D721Med (cell line): ENCODE measurements at regions not wholly inside any gene's neighbourhood (a gene's known extent, or its start where the extent isn't known, plus 50 kb on each side); places are given as distances from the start of the nearest gene placed in this dataset.
"Not testable (repeated sequence)": the region's sequence is repeated elsewhere in the genome, so short reads cannot be mapped to it uniquely, and the experiment has no call there.

ENCODE experiments used
- DNase-seq: peaks from one replicate; pipeline ENCODE4 v3.0.0; 2011; ENCODE audit warnings: low spot score; ENCODE audit not compliant: insufficient read length
- FAIRE-seq: peaks from 2 replicates; lab custom pipeline; 2011; peaks lifted over from hg19 to GRCh38; lab: Jason Lieb, UNC
- TF ChIP-seq, protein P1 (sequence below): IDR thresholded peaks from 2 replicates; pipeline ENCODE4 v1.5.1; 2012; ENCODE audit warnings: mild to moderate bottlenecking, control low read depth; ENCODE audit not compliant: insufficient read depth; ENCODE audit errors: missing control alignments

DNA sequence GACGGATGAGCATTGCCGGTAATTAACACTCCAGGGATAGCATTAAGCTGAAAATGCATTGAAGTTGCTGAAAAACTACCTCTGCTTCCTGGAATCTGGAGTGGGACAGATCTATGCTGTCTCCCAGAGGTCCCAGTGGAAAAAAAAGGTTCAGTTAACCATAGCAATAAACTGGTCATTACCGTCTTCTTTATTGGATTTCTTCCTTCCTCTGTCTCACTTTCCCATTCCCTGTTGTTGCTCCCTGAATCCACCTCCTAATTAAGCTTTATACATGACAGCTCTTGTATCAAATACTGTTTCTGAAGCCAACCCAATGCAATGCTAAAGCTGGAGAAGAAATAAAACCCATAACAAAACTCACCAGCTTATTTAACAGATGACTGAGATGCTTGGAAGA is 1805.9 kb downstream of the NCAM2 start:
- FAIRE-seq, result no peak
- no peak for DNase-seq
- TF ChIP-seq, protein P1, sequence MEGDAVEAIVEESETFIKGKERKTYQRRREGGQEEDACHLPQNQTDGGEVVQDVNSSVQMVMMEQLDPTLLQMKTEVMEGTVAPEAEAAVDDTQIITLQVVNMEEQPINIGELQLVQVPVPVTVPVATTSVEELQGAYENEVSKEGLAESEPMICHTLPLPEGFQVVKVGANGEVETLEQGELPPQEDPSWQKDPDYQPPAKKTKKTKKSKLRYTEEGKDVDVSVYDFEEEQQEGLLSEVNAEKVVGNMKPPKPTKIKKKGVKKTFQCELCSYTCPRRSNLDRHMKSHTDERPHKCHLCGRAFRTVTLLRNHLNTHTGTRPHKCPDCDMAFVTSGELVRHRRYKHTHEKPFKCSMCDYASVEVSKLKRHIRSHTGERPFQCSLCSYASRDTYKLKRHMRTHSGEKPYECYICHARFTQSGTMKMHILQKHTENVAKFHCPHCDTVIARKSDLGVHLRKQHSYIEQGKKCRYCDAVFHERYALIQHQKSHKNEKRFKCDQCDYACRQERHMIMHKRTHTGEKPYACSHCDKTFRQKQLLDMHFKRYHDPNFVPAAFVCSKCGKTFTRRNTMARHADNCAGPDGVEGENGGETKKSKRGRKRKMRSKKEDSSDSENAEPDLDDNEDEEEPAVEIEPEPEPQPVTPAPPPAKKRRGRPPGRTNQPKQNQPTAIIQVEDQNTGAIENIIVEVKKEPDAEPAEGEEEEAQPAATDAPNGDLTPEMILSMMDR, result no peak

DNA sequence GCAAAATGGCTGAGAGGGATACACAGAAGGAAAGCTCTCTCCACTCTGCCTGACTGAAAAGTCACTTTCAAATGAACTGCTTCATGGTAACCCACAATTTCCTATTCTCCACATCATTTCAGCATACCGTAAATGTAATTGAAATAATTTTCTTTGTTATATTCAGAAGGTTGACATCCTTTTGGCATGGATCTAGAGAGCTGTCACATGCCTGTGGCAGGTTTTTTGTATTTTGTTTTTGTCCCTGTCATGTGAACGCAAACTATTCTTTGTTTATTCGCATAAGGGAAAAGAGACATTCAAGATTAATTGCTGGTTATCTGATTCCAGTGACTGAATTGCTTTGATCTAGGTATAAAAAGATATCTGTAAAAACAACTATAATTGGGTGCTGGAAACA is 1808.1 kb downstream of the NCAM2 start:
- DNase-seq, result no peak
- TF ChIP-seq, protein P1, result no peak
- FAIRE-seq, result no peak

DNA sequence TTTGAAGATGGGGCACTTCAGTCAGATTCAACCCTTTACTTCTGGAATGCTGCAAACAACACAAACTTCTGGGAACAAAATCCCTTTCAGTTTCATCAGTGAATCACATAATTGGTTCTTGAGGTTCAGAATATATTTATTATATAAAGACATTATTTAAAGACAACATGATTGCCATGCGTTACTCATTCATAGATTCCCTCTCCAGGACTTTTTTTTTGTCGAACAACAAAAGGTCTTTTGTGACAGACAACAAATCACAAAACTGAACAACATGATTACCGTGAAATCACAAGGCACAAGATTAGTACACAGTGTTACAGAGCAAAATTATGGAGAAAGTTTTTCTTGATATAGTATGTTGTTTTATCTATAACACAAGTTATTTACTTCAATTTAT is 1815.0 kb downstream of the NCAM2 start:
- FAIRE-seq (no peak), DNase-seq (no peak)
- TF ChIP-seq, protein P1, result no peak

DNA sequence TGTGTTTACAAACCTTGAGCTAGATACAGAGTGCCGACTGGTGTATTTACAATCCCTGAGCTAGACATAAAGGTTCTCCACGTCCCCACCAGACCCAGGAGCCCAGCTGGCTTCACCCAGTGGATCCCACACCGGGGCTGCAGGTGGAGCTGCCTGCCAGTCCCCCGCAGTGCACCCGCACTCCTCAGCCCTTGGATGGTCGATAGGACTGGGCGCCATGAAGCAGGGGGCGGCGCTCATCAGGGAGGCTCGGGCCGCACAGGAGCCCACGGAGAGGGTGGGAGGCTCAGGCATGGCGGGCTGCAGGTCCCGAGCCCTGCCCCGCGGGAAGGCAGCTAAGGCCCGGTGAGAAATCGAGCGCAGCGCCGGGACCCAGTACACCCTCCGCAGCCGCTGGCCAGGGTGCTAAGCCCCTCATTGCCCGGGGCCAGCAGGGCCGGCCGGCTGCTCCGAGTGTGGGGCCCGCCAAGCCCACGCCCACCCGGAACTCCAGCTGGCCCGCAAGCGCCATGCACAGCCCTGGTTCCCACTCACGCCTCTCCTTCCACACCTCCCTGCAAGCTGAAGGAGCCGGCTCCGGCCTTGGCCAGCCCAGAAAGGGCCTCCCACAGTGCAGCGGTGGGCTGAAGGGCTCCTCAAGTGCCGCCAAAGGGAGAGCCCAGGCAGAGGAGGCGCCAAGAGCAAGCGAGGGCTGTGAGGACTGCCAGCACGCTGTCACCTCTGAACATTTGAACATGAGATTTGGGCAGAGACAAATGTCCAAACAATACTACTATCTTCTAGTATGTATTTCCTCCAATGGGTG is 1820.7 kb downstream of the NCAM2 start:
- FAIRE-seq, DNase-seq: not testable (repeated sequence)

DNA sequence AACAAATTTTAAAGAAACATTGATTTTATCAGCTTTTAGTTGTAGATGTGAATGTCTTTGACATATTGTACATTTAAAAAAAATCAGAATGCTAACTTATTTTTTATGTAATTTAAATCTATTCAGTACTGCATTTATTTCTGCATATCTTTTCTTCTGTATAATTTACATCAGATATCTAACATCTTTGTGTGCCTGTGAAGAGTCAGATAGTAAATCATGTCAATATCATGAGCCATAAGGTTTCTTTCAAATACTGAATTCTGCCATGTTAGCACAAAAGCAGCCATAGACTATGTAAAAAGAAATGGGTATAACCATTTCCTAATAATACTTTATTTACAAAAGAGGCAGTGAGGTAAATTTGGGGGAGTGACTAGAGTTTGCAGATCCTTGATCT is 1829.2 kb downstream of the NCAM2 start:
- FAIRE-seq, result no peak
- DNase-seq, result no peak
- TF ChIP-seq, protein P1, result no peak

DNA sequence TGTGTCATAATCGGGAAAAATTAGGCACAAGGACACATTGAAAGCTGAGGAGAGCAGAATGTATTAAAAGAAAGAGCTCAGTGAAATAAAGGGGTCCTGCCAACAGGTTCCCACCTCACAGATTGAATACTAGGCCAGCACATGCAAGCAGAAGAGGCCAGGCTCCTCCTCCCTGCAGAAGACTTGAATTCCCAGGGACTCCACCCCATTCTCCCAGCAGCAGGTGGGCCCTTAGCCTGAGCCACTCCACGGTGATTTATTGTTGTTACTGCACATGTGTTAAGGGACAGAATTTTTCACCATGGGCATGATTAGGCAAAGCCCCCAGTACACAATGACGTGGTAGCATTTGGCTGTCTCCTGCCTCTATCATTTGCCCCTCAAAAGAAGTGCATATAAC is 1844.7 kb downstream of the NCAM2 start:
- DNase-seq (no peak), FAIRE-seq (no peak)
- TF ChIP-seq, protein P1, result no peak

DNA sequence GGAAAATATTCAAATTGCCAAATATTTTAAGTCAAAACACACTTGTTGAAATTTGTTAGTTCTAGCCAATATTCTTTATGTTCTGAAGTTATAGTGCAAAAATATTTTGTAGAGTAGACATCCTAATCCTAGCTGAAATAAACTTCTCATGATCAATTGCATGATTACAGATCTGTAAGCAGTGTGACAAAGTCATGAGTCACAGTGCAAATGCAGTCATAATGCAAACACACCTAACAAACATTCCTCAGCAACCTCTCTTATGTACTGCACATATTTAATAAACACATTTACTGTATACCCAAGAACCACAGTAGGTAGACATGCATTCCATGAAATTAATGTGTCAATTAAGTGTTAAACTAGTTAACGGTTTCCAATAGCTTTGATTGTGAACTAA is 1857.4 kb downstream of the NCAM2 start:
- FAIRE-seq (peak; percentile 69), DNase-seq (no peak)
- TF ChIP-seq, protein P1, result no peak
